Epithelial cell of esophagus (primary cell): ENCODE measurements at regions not wholly inside any gene's neighbourhood (a gene's known extent, or its start where the extent isn't known, plus 50 kb on each side); places are given as distances from the start of the nearest gene placed in this dataset.

ENCODE experiments used
- DNase-seq: peaks from one replicate; pipeline ENCODE4 v3.0.0; 2010; ENCODE audit warnings: low read depth
- H3K4me3 ChIP-seq: 2 replicates; pipeline ENCODE4 v1.5.1; 2011; ENCODE audit warnings: mild to moderate bottlenecking, low read length, control low read depth
- CTCF ChIP-seq: IDR thresholded peaks from 2 replicates; pipeline ENCODE4 v1.5.1; 2011; ENCODE audit warnings: low read depth, mild to moderate bottlenecking, low read length, control low read depth, inconsistent platforms; ENCODE audit not compliant: insufficient read depth; ENCODE audit errors: missing control alignments

- DNase-seq = no peak
- H3K4me3 ChIP-seq = no peak overlapping the region
- no peak for TF ChIP-seq CTCF
These were observed 50.4 kb upstream of the PCSK6 start for GRCh38 chr15:101539930-101540329.

DNA sequence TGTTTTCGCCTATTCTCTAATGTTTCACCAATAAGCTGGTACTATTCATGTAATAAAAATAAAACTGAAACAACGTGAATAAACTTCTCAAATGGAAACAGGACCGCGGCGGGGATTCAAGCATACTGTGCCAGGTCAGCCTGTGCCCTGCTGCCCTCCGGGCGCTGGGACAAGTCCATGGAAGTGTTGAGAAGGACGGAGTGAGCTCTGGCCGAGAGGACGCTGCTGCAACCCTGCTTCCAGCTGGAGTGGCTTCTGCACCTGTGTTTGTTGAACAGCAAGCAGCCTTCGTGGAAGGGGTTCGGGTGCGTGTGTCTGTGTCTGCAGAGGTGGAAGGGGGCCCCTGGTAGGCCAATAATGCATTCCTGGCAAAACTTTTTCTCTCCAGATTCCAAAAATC is 50.0 kb upstream of the PCSK6 start:
- no peak overlapping the region for H3K4me3 ChIP-seq
- no peak for TF ChIP-seq CTCF
- DNase-seq = no peak
